ENCODE measurements at regions not wholly inside any gene's neighbourhood (a gene's known extent, or its start where the extent isn't known, plus 50 kb on each side); places are given as distances from the start of the nearest gene placed in this dataset.

DNA sequence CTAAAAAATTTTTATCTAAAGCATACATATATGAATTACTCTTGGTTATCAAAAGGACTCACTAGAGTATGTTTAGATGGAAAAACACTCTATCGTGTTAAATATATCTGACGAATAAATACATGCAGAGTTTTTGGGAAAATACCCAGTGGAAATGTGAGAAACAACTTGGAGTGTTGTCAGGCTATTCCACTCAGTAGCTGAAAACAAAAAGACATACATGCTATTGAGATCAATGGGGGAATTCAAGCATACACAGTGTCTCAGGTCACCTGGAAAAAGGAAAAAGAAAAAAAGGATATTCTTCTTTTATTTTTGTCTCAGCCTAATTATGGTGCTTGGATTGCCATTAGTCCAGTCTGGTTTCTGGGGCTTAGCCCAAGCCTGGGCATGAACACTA, 247.0 kb upstream of the LYPLAL1 start:
- Histone ChIP-seq H2AFZ (ENCODE audit: low read depth, low read length, poor library complexity, severe bottlenecking) (no peak overlapping the region), H4K20me1 (ENCODE audit: insufficient read depth) (no peaks in the 10 kb centered on the region), H3K9me2 (ENCODE audit: insufficient read depth) (no peaks in the 10 kb centered on the region), H3K27ac (ENCODE audit: low read depth, low read length) (no peak overlapping the region), H3K79me2 (ENCODE audit: insufficient read depth, low read length) (no peaks in the 10 kb centered on the region), H3K9me3 (ENCODE audit: control insufficient read depth in 1 of 2, insufficient read depth in 1 of 2, low read depth in 1 of 2, low read length in 2 of 2) (no peaks in the 10 kb centered on the region), H3K9ac (ENCODE audit: low read length) (no peak overlapping the region), H3K4me2 (ENCODE audit: low read length) (no peak overlapping the region), H3K4me1 (ENCODE audit: control insufficient read depth in 1 of 2, insufficient read depth in 2 of 2, low read length in 2 of 2) (no peaks in the 10 kb centered on the region), H3K4me3 (replicated peaks in 1 of 2; ENCODE audit: low read depth in 1 of 2, low read length in 2 of 2) (no peak overlapping the region), H3K27me3 (ENCODE audit: insufficient read depth, low read length) (no peaks in the 10 kb centered on the region), H3K36me3 (ENCODE audit: control insufficient read depth in 1 of 2, insufficient read depth in 2 of 2, low read length in 2 of 2) (no peaks in the 10 kb centered on the region)
- no peak for DNase-seq (ENCODE audit: low read depth, low spot score)
- ChIA-PET POLR2A (no interaction called here), RAD21 (ENCODE audit: low non-redundant PET in 1 of 2, low total read pairs in 2 of 2, uncharacterized antibody in 2 of 2, unreplicated experiment in 2 of 2) (no interaction called here), CTCF (no interaction called here)
- no peak for ATAC-seq
- no TSS peak for BruUV-seq (replicated peaks)
- no peak for TF ChIP-seq RAD21 (IDR thresholded peaks at IDR 0.05; ENCODE audit: low read depth)
- no peak for TF ChIP-seq SP1 (IDR thresholded peaks at IDR 0.05; ENCODE audit: low read depth)
- no peak for TF ChIP-seq SIN3A (IDR thresholded peaks at IDR 0.05; ENCODE audit: low read depth)
- no peak for TF ChIP-seq CBX3 (IDR thresholded peaks at IDR 0.05; ENCODE audit: low read depth)
- TF ChIP-seq EZH2 (IDR thresholded peaks at IDR 0.05) = no peak
- intact Hi-C loops (cut with micrococcal nuclease) = no loop called here

- BruUV-seq (replicated peaks) = no TSS peak
- no peak overlapping the region for H3K27ac ChIP-seq (ENCODE audit: low read depth, low read length)
- no peak overlapping the region for H3K4me2 ChIP-seq (ENCODE audit: low read length)
- RAD21 ChIA-PET (ENCODE audit: low non-redundant PET in 1 of 2, low total read pairs in 2 of 2, uncharacterized antibody in 2 of 2, unreplicated experiment in 2 of 2) = no interaction called here
- no peaks in the 10 kb centered on the region for H3K27me3 ChIP-seq (ENCODE audit: insufficient read depth, low read length)
- DNase-seq (ENCODE audit: low read depth, low spot score) (no peak), ATAC-seq (no peak)
- no peaks in the 10 kb centered on the region for H3K36me3 ChIP-seq (ENCODE audit: control insufficient read depth in 1 of 2, insufficient read depth in 2 of 2, low read length in 2 of 2)
- TF ChIP-seq EGR1 (IDR thresholded peaks at IDR 0.05; ENCODE audit: low read depth) = no peak
- TF ChIP-seq SIN3A (IDR thresholded peaks at IDR 0.05; ENCODE audit: low read depth) = no peak
- no peak for TF ChIP-seq ELF1 (IDR thresholded peaks at IDR 0.05; ENCODE audit: borderline replicate concordance, low read depth)
- no peak for TF ChIP-seq TCF7L2 (IDR thresholded peaks at IDR 0.05; ENCODE audit: borderline replicate concordance, extremely low read depth, insufficient read depth, insufficient read length)
- TF ChIP-seq POLR2AphosphoS5 (IDR thresholded peaks at IDR 0.05; ENCODE audit: low read depth, low read length) = no peak
- no peak for TF ChIP-seq CBX3 (IDR thresholded peaks at IDR 0.05; ENCODE audit: low read depth)
- TF ChIP-seq, protein P1, sequence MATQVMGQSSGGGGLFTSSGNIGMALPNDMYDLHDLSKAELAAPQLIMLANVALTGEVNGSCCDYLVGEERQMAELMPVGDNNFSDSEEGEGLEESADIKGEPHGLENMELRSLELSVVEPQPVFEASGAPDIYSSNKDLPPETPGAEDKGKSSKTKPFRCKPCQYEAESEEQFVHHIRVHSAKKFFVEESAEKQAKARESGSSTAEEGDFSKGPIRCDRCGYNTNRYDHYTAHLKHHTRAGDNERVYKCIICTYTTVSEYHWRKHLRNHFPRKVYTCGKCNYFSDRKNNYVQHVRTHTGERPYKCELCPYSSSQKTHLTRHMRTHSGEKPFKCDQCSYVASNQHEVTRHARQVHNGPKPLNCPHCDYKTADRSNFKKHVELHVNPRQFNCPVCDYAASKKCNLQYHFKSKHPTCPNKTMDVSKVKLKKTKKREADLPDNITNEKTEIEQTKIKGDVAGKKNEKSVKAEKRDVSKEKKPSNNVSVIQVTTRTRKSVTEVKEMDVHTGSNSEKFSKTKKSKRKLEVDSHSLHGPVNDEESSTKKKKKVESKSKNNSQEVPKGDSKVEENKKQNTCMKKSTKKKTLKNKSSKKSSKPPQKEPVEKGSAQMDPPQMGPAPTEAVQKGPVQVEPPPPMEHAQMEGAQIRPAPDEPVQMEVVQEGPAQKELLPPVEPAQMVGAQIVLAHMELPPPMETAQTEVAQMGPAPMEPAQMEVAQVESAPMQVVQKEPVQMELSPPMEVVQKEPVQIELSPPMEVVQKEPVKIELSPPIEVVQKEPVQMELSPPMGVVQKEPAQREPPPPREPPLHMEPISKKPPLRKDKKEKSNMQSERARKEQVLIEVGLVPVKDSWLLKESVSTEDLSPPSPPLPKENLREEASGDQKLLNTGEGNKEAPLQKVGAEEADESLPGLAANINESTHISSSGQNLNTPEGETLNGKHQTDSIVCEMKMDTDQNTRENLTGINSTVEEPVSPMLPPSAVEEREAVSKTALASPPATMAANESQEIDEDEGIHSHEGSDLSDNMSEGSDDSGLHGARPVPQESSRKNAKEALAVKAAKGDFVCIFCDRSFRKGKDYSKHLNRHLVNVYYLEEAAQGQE (IDR thresholded peaks at IDR 0.05; ENCODE audit: low read depth) = no peak
- TF ChIP-seq JUND (IDR thresholded peaks at IDR 0.05) = no peak
- TF ChIP-seq ZFX (IDR thresholded peaks at IDR 0.05) = no peak
- no peak for TF ChIP-seq CEBPB (IDR thresholded peaks at IDR 0.05; ENCODE audit: low read depth)
- no peak for TF ChIP-seq EZH2 (IDR thresholded peaks at IDR 0.05)
- TF ChIP-seq, protein P2, sequence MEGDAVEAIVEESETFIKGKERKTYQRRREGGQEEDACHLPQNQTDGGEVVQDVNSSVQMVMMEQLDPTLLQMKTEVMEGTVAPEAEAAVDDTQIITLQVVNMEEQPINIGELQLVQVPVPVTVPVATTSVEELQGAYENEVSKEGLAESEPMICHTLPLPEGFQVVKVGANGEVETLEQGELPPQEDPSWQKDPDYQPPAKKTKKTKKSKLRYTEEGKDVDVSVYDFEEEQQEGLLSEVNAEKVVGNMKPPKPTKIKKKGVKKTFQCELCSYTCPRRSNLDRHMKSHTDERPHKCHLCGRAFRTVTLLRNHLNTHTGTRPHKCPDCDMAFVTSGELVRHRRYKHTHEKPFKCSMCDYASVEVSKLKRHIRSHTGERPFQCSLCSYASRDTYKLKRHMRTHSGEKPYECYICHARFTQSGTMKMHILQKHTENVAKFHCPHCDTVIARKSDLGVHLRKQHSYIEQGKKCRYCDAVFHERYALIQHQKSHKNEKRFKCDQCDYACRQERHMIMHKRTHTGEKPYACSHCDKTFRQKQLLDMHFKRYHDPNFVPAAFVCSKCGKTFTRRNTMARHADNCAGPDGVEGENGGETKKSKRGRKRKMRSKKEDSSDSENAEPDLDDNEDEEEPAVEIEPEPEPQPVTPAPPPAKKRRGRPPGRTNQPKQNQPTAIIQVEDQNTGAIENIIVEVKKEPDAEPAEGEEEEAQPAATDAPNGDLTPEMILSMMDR (IDR thresholded peaks at IDR 0.05 in 2 of 3, conservative IDR thresholded peaks at IDR 0.05 in 1 of 3; ENCODE audit: borderline replicate concordance in 1 of 3, insufficient read depth in 1 of 3, low read depth in 2 of 3, low read length in 2 of 3) = no peak
- no peak for TF ChIP-seq ZNF274 (IDR thresholded peaks at IDR 0.05; ENCODE audit: low read depth, low read length)
- POLR2A ChIA-PET = no interaction called here
- intact Hi-C loops (cut with micrococcal nuclease) = no loop called here
- H3K9me2 ChIP-seq (ENCODE audit: insufficient read depth) = no peaks in the 10 kb centered on the region
- H3K79me2 ChIP-seq (ENCODE audit: insufficient read depth, low read length) = no peaks in the 10 kb centered on the region
- H2AFZ ChIP-seq (ENCODE audit: low read depth, low read length, poor library complexity, severe bottlenecking) = no peak overlapping the region
- H4K20me1 ChIP-seq (ENCODE audit: insufficient read depth) = no peaks in the 10 kb centered on the region
- H3K4me1 ChIP-seq (ENCODE audit: control insufficient read depth in 1 of 2, insufficient read depth in 2 of 2, low read length in 2 of 2) = no peaks in the 10 kb centered on the region
- no peak overlapping the region for H3K4me3 ChIP-seq (replicated peaks in 1 of 2; ENCODE audit: low read depth in 1 of 2, low read length in 2 of 2)
- CTCF ChIA-PET = no interaction called here
- H3K9me3 ChIP-seq (ENCODE audit: control insufficient read depth in 1 of 2, insufficient read depth in 1 of 2, low read depth in 1 of 2, low read length in 2 of 2) = no peaks in the 10 kb centered on the region
- H3K9ac ChIP-seq (ENCODE audit: low read length) = no peak overlapping the region
These were observed 243.7 kb upstream of the LYPLAL1 start for GRCh38 chr1:218930000-218930399.
